ENCODE measurements at regions not wholly inside any gene's neighbourhood (a gene's known extent, or its start where the extent isn't known, plus 50 kb on each side); places are given as distances from the start of the nearest gene placed in this dataset.

DNA sequence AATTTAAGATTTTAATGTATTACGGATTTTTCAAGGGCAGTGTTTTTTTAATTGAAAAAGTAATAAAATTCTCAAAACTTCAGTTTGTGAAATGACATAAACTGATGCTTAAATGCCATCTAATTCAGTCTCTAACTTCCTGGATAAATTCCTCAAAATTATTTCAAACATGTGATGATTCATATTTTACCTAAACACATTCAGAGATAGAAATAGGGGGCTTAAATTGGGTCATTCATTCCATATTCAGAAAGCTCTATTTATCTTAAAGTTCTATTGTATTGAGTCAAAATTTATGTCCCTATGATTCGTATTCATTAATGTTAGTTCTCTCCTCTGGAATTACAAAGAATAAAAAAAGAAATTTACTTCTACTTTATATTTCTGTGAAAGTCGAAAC, 713.6 kb upstream of the CHRM3 start:
- TF ChIP-seq, protein P1, sequence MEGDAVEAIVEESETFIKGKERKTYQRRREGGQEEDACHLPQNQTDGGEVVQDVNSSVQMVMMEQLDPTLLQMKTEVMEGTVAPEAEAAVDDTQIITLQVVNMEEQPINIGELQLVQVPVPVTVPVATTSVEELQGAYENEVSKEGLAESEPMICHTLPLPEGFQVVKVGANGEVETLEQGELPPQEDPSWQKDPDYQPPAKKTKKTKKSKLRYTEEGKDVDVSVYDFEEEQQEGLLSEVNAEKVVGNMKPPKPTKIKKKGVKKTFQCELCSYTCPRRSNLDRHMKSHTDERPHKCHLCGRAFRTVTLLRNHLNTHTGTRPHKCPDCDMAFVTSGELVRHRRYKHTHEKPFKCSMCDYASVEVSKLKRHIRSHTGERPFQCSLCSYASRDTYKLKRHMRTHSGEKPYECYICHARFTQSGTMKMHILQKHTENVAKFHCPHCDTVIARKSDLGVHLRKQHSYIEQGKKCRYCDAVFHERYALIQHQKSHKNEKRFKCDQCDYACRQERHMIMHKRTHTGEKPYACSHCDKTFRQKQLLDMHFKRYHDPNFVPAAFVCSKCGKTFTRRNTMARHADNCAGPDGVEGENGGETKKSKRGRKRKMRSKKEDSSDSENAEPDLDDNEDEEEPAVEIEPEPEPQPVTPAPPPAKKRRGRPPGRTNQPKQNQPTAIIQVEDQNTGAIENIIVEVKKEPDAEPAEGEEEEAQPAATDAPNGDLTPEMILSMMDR (IDR thresholded peaks at IDR 0.05), result no peak
- no peak for TF ChIP-seq ZFX (IDR thresholded peaks at IDR 0.05; ENCODE audit: borderline replicate concordance)

All from 22Rv1 (cell line).